Progenitor cell of endocrine pancreas (in vitro differentiated cells): ENCODE measurements at regions not wholly inside any gene's neighbourhood (a gene's known extent, or its start where the extent isn't known, plus 50 kb on each side); places are given as distances from the start of the nearest gene placed in this dataset.

Experiments
- DNase-seq: peaks from one replicate; pipeline ENCODE4 v3.0.0; 2021; ENCODE audit warnings: low spot score; ENCODE audit not compliant: unreplicated experiment
- H3K27ac Mint-ChIP-seq: 2 replicates; pipeline ENCODE4 v1.8.0; 2021; ENCODE audit warnings: mild to moderate bottlenecking, moderate library complexity, mixed read lengths
- H3K27me3 Mint-ChIP-seq: 2 replicates; pipeline ENCODE4 v1.8.0; 2021; ENCODE audit warnings: mixed read lengths
- H3K36me3 Mint-ChIP-seq: 2 replicates; pipeline ENCODE4 v1.8.0; 2022; ENCODE audit warnings: mixed read lengths; ENCODE audit not compliant: insufficient read depth
- H3K4me1 Mint-ChIP-seq: 2 replicates; pipeline ENCODE4 v1.8.0; 2021; ENCODE audit warnings: low read depth, mixed read lengths
- H3K4me3 Mint-ChIP-seq: 2 replicates; pipeline ENCODE4 v1.8.0; 2021; ENCODE audit warnings: low read depth, mild to moderate bottlenecking, moderate library complexity, mixed read lengths
- H3K9me3 Mint-ChIP-seq: 2 replicates; pipeline ENCODE4 v1.8.0; 2021; ENCODE audit warnings: low read depth, mixed read lengths
- TF ChIP-seq, protein P1 (sequence below): fragments of 200-600 bp; sonication (generic); IDR thresholded peaks from one replicate; pipeline ENCODE4 v1.5.0; 2021; ENCODE audit warnings: antibody characterized with exemption, mild to moderate bottlenecking; ENCODE audit not compliant: unreplicated experiment

DNA sequence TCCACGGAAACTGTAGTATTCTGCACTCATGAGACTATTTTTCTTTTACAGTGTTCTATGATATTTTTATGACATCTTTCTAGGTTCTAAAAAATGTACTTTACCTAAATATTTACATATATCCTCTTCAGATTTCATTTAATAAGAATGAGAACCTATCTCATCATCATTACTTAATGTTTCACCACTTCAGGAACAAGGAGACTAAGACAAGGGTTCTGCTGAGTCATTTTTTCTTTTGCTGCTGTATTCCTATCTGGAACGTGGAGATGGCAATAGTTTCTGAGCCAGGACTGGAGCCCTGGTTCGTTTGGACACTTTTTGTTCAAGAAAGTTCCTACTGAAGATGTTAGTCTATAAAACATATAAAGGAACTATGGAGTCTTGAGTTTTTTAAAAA is 258.2 kb upstream of the MAP3K1 start:
- Mint-ChIP-seq H3K4me3 (no peak overlapping the region), H3K36me3 (no peaks in the 10 kb centered on the region), H3K27ac (no peak overlapping the region), H3K4me1 (peaks cover 4% of the 10 kb centered on the region), H3K9me3 (peaks cover 6% of the 10 kb centered on the region), H3K27me3 (peaks cover 22% of the 10 kb centered on the region)
- DNase-seq, result no peak
- TF ChIP-seq, protein P1, sequence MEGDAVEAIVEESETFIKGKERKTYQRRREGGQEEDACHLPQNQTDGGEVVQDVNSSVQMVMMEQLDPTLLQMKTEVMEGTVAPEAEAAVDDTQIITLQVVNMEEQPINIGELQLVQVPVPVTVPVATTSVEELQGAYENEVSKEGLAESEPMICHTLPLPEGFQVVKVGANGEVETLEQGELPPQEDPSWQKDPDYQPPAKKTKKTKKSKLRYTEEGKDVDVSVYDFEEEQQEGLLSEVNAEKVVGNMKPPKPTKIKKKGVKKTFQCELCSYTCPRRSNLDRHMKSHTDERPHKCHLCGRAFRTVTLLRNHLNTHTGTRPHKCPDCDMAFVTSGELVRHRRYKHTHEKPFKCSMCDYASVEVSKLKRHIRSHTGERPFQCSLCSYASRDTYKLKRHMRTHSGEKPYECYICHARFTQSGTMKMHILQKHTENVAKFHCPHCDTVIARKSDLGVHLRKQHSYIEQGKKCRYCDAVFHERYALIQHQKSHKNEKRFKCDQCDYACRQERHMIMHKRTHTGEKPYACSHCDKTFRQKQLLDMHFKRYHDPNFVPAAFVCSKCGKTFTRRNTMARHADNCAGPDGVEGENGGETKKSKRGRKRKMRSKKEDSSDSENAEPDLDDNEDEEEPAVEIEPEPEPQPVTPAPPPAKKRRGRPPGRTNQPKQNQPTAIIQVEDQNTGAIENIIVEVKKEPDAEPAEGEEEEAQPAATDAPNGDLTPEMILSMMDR, result no peak

DNA sequence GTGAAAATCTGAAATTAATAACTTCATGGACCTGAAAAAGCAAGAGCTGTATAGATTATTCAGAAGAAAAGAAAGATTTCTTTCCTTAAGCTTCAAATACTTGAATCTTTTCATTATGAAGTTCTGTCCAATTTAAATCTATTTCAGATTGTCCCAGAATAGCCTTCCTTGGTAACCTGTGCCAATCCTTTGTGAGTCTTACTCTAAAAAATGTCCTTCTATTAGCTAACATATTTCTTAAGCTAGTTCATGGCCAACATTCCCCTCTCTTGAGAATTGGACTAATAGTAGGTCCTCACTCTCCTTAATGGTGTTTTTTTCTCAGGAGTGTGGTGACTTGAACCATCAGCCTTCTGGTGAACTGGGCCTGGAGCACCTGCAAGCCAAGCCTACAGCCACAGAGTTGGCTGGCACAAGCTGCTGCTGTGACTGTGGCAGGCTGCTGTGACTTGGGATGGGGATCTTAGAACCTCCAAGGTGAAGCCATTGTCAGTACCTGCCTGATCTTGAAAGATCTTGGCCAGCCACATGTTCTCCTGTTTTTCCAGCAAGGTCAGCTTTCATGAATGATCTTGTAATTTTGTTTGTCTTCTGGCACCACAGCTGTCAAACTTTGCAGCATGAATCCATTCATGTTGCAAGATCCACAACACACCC is 262.6 kb upstream of the MAP3K1 start:
- TF ChIP-seq, protein P1, result no peak
- no peaks in the 10 kb centered on the region for H3K4me1 Mint-ChIP-seq
- no peak overlapping the region for H3K27ac Mint-ChIP-seq
- DNase-seq, result no peak
- H3K4me3 Mint-ChIP-seq, result no peak overlapping the region
- no peaks in the 10 kb centered on the region for H3K36me3 Mint-ChIP-seq
- peaks cover 13% of the 10 kb centered on the region for H3K27me3 Mint-ChIP-seq
- no peaks in the 10 kb centered on the region for H3K9me3 Mint-ChIP-seq

DNA sequence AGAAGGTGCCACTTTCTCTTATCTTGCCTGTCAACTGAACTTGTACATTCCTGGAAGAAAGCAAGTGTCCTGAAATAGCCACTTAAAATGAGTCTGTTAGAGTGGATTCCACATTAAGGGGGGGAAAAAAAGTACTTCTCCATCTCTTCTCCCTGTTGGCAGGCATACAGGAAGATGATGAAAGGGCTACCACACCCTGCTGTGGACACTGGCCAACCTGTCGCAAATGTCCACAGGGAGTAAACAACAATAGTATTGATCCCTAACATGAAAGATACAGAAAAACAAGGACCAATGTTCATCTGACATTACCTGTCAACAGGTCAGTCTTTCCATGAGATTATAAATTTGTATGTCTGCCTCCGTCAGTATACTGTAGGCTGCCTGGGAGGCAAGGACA is 265.1 kb upstream of the MAP3K1 start:
- Mint-ChIP-seq H3K4me3 (no peak overlapping the region), H3K27me3 (peaks cover 22% of the 10 kb centered on the region), H3K36me3 (no peaks in the 10 kb centered on the region), H3K27ac (no peak overlapping the region), H3K4me1 (no peaks in the 10 kb centered on the region), H3K9me3 (no peaks in the 10 kb centered on the region)
- TF ChIP-seq, protein P1, result no peak
- no peak for DNase-seq

DNA sequence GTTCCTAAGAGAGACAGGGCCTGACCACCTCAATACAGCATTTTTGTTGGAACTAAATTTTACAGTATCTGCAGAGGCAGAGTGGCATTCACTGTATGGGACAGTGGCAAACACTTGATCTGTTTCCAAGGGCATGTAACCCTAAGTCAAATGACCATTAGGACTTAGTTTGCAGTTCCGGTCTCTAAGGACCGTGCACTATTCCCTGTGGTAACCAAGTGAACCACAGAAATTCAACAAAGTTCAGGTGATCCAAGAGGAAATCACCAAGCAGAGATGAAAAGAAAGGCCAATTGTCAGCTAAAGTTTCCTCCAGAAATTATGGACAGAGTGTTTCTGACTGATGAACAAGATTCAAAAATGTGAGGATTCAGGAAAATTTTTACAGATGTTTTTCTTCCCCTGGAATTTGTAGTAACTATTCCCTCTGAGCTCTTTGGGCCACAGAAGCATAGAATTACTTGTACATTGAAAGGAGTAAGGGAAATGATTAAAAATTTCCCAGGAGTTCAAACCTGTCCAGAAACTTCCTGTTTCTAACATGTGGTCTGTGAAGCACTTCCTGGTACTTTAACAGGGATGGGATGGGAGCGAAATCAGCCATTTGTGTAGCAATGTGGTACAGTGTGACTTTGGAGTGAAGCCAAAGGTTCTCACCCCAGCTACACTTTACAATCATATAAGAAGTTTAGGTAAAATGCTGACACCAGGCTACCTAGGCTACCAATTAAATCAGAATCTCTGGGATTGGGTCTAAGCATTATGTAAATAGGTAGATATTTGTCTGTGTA is 266.1 kb upstream of the MAP3K1 start:
- Mint-ChIP-seq H3K36me3 (no peaks in the 10 kb centered on the region), H3K27ac (no peak overlapping the region), H3K4me1 (no peaks in the 10 kb centered on the region), H3K9me3 (no peaks in the 10 kb centered on the region), H3K4me3 (no peak overlapping the region), H3K27me3 (peaks cover 28% of the 10 kb centered on the region)
- no peak for DNase-seq
- TF ChIP-seq, protein P1, result no peak

DNA sequence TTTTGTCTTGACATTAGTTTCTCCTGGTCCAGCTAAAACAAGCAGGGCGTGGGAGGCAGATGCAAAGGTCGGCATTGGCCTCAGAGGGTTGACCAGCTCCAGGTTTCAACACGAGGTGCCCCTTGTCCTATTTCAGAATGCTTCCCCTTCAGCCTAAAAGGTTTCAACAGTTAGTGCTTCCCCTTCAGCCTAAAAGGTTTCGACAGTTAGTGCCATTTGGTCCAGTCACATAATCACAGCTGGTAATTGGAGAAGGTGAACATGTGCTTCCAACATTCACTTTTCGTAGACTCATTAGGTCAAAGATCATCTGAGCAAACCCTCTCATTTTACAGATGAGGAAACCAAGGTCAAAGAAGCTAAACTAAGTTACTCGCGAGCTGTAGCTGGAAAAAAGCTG is 270.3 kb upstream of the MAP3K1 start:
- TF ChIP-seq, protein P1, result no peak
- Mint-ChIP-seq H3K27ac (no peak overlapping the region), H3K27me3 (peaks cover 34% of the 10 kb centered on the region), H3K4me1 (no peaks in the 10 kb centered on the region), H3K4me3 (no peak overlapping the region), H3K36me3 (no peaks in the 10 kb centered on the region), H3K9me3 (no peaks in the 10 kb centered on the region)
- no peak for DNase-seq
